ENCODE measurements at regions not wholly inside any gene's neighbourhood (a gene's known extent, or its start where the extent isn't known, plus 50 kb on each side); places are given as distances from the start of the nearest gene placed in this dataset.

GRCh38 chr18:30889519-30890301 is 152.8 kb downstream of the DSC3 start:
- no peak for TF ChIP-seq EZH2 (IDR thresholded peaks at IDR 0.05; ENCODE audit: borderline replicate concordance, low read length)
- TF ChIP-seq CTCF (conservative IDR thresholded peaks at IDR 0.05 in 1 of 2, IDR thresholded peaks at IDR 0.05 in 1 of 2; ENCODE audit: extremely low read depth in 1 of 2, insufficient read depth in 1 of 2, low read depth in 1 of 2, low read length in 2 of 2) = peak; percentile 29 to 54

Data from mammary epithelial cell (primary cell).